Heart right ventricle (tissue), 16 donors: ENCODE measurements at regions not wholly inside any gene's neighbourhood (a gene's known extent, or its start where the extent isn't known, plus 50 kb on each side); places are given as distances from the start of the nearest gene placed in this dataset.
A peak's percentile ranks its signal among the peaks of the same experiment; 100 is the strongest.

Experiments used
- ATAC-seq, 8 donors: fragments of 200-7000 bp; cut with Tn5 transposase; one replicate each; pipeline ENCODE4 v1.9.1; 2020; ENCODE audit warnings: mild to moderate bottlenecking in 8 of 8, moderate library complexity in 8 of 8, moderate number of reproducible peaks in 1 of 8
- DNase-seq, 2 donors: peaks; one replicate each; pipeline ENCODE4 v3.0.0-alpha.2; 2020
- H3K27ac ChIP-seq, 10 donors: fragments of 200-600 bp; sonication (generic) in 2 of 10; one replicate each; pipeline versions ENCODE4 v1.5.0 to v1.8.0; 2020 to 2022; ENCODE audit warnings: mild to moderate bottlenecking in 3 of 10
- H3K27me3 ChIP-seq, 7 donors: fragments of 200-600 bp; one replicate each; pipeline ENCODE4 v1.8.0; 2021 to 2022; ENCODE audit warnings: mild to moderate bottlenecking in 2 of 7
- H3K36me3 ChIP-seq, 9 donors: fragments of 200-600 bp; sonication (generic) in 1 of 9; one replicate each; pipeline versions ENCODE4 v1.5.0 to v1.8.0; 2020 to 2022; ENCODE audit warnings: mild to moderate bottlenecking in 2 of 9
- H3K4me1 ChIP-seq, 9 donors: fragments of 200-600 bp; sonication (generic) in 1 of 9; one replicate each; pipeline versions ENCODE4 v1.5.0 to v1.8.0; 2020 to 2022; ENCODE audit warnings: mild to moderate bottlenecking in 4 of 9
- H3K4me3 ChIP-seq, 10 donors: fragments of 200-600 bp; sonication (generic) in 2 of 10; one replicate each; pipeline versions ENCODE4 v1.5.0 to v1.8.0; 2020 to 2022; ENCODE audit warnings: mild to moderate bottlenecking in 7 of 10, moderate library complexity in 2 of 10
- H3K9me3 ChIP-seq, 11 donors: fragments of 200-600 bp in 10 of 11; sonication (generic) in 2 of 11; one replicate each; pipeline versions ENCODE4 v1.5.0 to v1.8.0; 2013 to 2022; ENCODE audit warnings: mild to moderate bottlenecking in 2 of 11, control low read depth in 1 of 11, moderate library complexity in 1 of 11
- WGBS, 2 donors: extraction: QIAGEN DNeasy Blood & Tissue Kit; methylation state at CpG; one replicate each; pipeline ENCODE4 v1.1.7; 2013; ENCODE audit warnings: inconsistent platforms in 1 of 2; 5-methylcytosine and 5-hydroxymethylcytosine counted together
- intact Hi-C, 10 donors: fragments of 100-400 bp; cut with DNase I; formaldehyde crosslinking; loops; one replicate each; pipeline versions ENCODE4 v1.11.1 to v1.14.2; 2022
- TF ChIP-seq, protein P1 (sequence below), 9 donors: fragments of 200-600 bp; sonication (generic) in 2 of 9; IDR thresholded peaks; one replicate each; pipeline versions ENCODE4 v1.5.0 to v1.8.0; 2021 to 2022; ENCODE audit warnings: antibody characterized with exemption in 9 of 9, mild to moderate bottlenecking in 5 of 9, moderate library complexity in 1 of 9
- donor health status: Arrhythmogenic right ventricular cardiomyopathy.
- donor health status: ischemic (EF 13 %, LVEDD 7.1; RV severe dilation, severe dysfunction).
- donor health status: healthy with polysubstance abuse.
- donor health status: DM: no; HTN: yes; CAD: no.
- donor health status: DM: no; HTN: no; CAD: no.
- donor health status: ischemic (EF 25% LVEDD 6.9; RV normal size, moderate dysfunction).
- donor health status: ischemic (EF 25% LVEDD 5.7; RV mildly dilated, moderate dysfunction).
- donor health status: healthy.
- donor health status: DM: yes; HTN: yes; CAD: no.
- donor health status: Ischemic cardiomyopathy.
- donor health status: ischemic (EF 35%, LVEDD 5.7; RV mildly dilated, moderate dysfunction).
- donor health status: nonischemic (EF 11% LVEDD 7.7; RV severe dilation, severe dysfunction).
- donor health status: DM: yes; HTN: yes; CAD: no.
- donor health status: PGD.
- donor health status: ischemic (EF 29% LVEDD 5.4; RV normal size, mild dysfunction).
- donor health status: nonischemic (EF 23%, LVEDD 6.1; RV moderate dilation, normal function).

DNA sequence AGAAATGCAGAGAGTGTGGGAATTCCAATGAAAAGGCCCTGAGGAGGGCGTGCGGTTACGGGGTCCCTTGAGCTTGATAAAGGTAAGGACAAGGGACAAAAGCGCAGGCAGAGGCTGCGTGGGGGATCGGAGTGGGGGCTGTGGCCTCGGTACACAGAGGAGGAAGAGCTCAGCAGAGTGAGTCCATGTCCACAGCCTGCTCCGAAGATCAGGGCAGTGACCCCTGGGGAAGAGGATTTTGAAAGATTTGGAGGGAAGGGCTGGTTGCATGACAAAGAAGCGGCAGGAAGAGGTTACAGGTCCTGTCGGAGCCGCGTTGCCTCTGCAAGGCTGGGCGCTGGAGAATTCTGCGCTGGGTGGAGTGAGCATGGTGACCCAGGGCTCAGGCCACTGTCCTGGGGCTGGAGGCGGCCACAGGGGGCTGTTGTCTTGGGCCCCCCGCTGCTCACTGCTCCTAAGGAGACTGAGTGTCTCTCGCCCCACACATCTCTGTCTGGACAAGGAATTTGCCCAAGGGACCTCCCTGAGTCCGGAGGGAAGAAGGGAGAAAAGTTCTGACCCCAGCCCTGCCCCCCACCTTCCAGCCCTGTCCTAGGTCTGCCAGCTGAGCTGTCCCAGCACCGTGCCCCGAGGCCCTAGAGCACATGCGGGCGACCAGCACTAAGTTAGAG, 69.8 kb upstream of the INSIG1 start:
- Histone ChIP-seq H3K27me3 (peaks cover 0 to 28% (median 16%) of the 10 kb centered on the region in 7 donors), H3K9me3 (no peaks in the 10 kb centered on the region), H3K36me3 (no peaks in the 10 kb centered on the region), H3K4me1 (no peaks in the 10 kb centered on the region), H3K4me3 (no peak overlapping the region), H3K27ac (no peak overlapping the region)
- no peak for DNase-seq
- ATAC-seq: no peak
- WGBS, 2 donors: 66 to 70% methylated on average over 22 of the region's 22 CpGs
- intact Hi-C loops: loop anchor here in 1 of 10 donors (5.0 kb wide), 1 partner anchor 54 kb away; no protein-coding TSS in a partner anchor
- TF ChIP-seq, protein P1, sequence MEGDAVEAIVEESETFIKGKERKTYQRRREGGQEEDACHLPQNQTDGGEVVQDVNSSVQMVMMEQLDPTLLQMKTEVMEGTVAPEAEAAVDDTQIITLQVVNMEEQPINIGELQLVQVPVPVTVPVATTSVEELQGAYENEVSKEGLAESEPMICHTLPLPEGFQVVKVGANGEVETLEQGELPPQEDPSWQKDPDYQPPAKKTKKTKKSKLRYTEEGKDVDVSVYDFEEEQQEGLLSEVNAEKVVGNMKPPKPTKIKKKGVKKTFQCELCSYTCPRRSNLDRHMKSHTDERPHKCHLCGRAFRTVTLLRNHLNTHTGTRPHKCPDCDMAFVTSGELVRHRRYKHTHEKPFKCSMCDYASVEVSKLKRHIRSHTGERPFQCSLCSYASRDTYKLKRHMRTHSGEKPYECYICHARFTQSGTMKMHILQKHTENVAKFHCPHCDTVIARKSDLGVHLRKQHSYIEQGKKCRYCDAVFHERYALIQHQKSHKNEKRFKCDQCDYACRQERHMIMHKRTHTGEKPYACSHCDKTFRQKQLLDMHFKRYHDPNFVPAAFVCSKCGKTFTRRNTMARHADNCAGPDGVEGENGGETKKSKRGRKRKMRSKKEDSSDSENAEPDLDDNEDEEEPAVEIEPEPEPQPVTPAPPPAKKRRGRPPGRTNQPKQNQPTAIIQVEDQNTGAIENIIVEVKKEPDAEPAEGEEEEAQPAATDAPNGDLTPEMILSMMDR (IDR thresholded peaks at IDR 0.05): no peak

DNA sequence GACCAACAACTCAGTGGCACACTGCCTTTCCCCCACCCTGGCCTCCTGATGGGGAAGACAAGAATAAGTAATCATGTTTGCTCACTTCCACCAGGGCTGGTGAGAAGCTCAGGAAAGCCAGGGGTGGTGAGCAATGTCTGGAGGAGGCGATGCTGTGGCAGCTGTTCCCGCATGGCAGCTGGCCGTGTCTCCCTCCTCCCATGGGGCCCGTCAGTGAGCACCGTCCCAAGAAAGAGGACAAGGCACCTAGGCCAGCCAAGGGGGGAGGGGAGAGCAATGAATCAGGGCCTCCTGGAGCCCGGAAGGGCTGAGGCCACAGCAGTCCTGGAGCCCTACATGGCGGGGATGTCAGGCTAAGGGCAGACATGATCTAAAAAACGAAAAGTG, 69.2 kb upstream of the INSIG1 start:
- no peak for DNase-seq
- H3K27me3 ChIP-seq: peaks cover 0 to 28% (median 16%) of the 10 kb centered on the region in 7 donors
- no peaks in the 10 kb centered on the region for H3K36me3 ChIP-seq
- intact Hi-C loops: loop anchor here in 1 of 10 donors (5.0 kb wide), 1 partner anchor 54 kb away; no protein-coding TSS in a partner anchor
- H3K4me3 ChIP-seq: no peak overlapping the region
- ATAC-seq: peak in 1 of 8 donors; percentile 39
- no peaks in the 10 kb centered on the region for H3K4me1 ChIP-seq
- H3K27ac ChIP-seq: no peak overlapping the region
- WGBS, 2 donors: 71 to 83% methylated on average over 8 of the region's 8 CpGs
- TF ChIP-seq, protein P1 (IDR thresholded peaks at IDR 0.05): no peak
- H3K9me3 ChIP-seq: no peaks in the 10 kb centered on the region

DNA sequence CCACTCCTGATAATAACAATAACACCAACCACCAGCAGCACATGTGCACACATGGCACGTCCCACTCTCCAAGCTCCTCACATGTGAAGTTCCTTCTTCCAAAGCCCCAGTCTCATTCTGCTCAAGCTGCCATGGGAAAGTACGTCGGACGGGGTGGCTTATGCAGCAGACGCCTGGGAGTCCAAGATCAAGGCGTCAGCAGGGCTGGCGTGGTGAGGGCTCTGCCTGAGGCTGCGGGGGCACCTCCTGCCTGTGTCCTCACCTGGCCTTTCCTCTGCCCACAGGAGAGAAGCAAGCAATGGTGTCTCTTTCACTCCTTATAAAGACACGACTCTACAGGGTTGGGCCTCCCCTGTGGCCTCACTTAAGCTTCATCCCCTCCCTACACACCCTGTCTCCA, 68.8 kb upstream of the INSIG1 start:
- intact Hi-C loops: loop anchor here in 1 of 10 donors (5.0 kb wide), 1 partner anchor 53 kb away; no protein-coding TSS in a partner anchor
- Histone ChIP-seq H3K4me3 (no peak overlapping the region), H3K4me1 (no peaks in the 10 kb centered on the region), H3K36me3 (no peaks in the 10 kb centered on the region), H3K9me3 (no peaks in the 10 kb centered on the region), H3K27ac (no peak overlapping the region), H3K27me3 (peaks cover 0 to 28% (median 16%) of the 10 kb centered on the region in 7 donors)
- DNase-seq (no peak), ATAC-seq (no peak)
- 96% methylated on average over 9 of the region's 9 CpGs for WGBS, 2 donors
- TF ChIP-seq, protein P1 (IDR thresholded peaks at IDR 0.05): no peak

DNA sequence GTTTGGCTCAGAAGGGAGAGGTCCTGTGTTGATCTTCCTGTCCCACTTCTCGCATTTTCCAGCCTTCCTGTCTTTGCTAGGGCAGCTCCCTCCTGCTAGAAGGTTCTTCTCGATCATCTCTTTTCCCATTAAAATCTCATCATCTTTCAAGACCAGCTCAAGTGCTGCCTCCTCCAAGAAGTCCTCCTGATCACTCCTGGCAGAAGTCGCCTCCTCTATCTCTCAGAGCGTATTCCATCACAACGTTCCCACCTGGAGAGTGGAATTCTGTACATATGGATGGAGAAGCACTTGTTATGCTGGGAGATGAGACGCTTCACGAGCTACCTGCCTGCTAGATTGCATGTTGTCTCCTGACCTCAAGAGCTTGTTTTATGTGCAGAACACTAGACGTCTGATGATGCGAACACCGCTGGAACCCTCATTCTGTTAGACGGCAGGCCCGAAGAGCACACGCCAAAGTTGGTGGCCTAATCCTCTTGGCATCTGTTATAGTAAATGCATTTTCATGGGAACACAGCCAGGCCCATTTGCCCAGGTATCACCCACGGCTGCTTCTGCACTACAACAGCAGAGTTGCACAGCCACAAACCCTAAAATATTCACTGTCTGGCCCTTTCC, 68.0 kb upstream of the INSIG1 start:
- intact Hi-C loops: loop anchor here in 1 of 10 donors (5.0 kb wide), 1 partner anchor 53 kb away; no protein-coding TSS in a partner anchor
- no peak overlapping the region for H3K27ac ChIP-seq

More for the DNA sequence above, 68.0 kb upstream of the INSIG1 start:
- Histone ChIP-seq H3K27me3 (peaks cover 0 to 24% (median 11%) of the 10 kb centered on the region in 7 donors), H3K4me1 (no peaks in the 10 kb centered on the region), H3K9me3 (no peaks in the 10 kb centered on the region), H3K4me3 (no peak overlapping the region), H3K36me3 (no peaks in the 10 kb centered on the region)
- TF ChIP-seq, protein P1 (IDR thresholded peaks at IDR 0.05): no peak
- 85 to 89% methylated on average over 14 of the region's 14 CpGs for WGBS, 2 donors
- no peak for ATAC-seq
- DNase-seq: no peak
